Esophagus muscularis mucosa (tissue), 3 donors: ENCODE measurements at regions not wholly inside any gene's neighbourhood (a gene's known extent, or its start where the extent isn't known, plus 50 kb on each side); places are given as distances from the start of the nearest gene placed in this dataset.

Source experiments
- CTCF ChIP-seq, 3 experiments: fragments of 200-600 bp in 2 of 3; fragments of 450-650 bp in 1 of 3; sonication (generic) in 2 of 3; IDR thresholded peaks; one replicate each; pipeline ENCODE4 v1.5.1; 2017 to 2019; ENCODE audit warnings: antibody characterized with exemption in 3 of 3, mild to moderate bottlenecking in 2 of 3, moderate library complexity in 1 of 3
- POLR2A ChIP-seq: fragments of 450-650 bp; IDR thresholded peaks from one replicate; pipeline ENCODE4 v1.6.1; 2017; ENCODE audit warnings: antibody characterized with exemption, moderate library complexity, mild to moderate bottlenecking, low read depth

DNA sequence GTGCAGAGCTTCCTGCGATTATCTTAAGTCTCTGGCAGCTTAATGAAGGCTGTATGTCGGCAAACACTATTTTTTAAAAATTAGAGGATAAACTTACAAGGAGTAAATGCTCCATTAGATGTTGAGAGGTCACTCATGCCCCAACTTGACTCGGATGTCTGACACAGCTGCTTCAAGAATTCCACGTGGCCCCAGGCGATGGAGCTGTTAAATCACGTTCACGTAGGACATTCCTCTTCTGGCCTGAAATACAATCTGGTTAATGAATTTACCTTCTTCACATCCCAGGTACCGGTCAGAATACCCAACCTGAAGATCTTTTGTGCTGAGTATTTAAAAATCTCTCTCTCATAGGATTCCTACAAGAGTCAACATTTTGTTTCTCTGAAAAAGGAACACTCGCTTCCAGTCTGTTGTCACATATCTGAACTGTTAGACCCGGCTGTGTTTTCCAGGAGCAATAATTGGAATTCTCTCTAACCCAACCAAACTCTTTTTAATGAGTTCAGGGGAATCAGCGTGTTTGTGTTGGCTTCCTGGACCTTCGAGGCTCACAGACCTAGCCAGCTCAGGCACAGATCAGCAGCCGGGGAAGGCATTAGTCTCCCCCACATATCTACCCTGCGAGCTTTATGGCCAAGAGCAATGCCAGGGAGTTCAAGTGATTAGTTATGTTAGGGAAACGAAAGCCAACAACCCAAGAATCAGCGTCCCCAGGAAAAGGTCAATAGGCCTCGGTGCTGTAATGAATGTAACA, 284.9 kb downstream of the FGFR2 start:
- TF ChIP-seq POLR2A (no peak), CTCF (IDR thresholded peaks at IDR 0.05) (no peak)
